GM12891 (cell line): ENCODE measurements at regions not wholly inside any gene's neighbourhood (a gene's known extent, or its start where the extent isn't known, plus 50 kb on each side); places are given as distances from the start of the nearest gene placed in this dataset.

Experiments
- POLR2A ChIP-seq: IDR thresholded peaks from 2 replicates; pipeline ENCODE4 v1.6.1; 2011; ENCODE audit warnings: low read depth, low read length, control low read depth
- POLR2AphosphoS5 ChIP-seq: IDR thresholded peaks from 2 replicates; pipeline ENCODE4 v1.6.1; 2011; ENCODE audit warnings: low read depth, low read length, control low read depth
- POU2F2 ChIP-seq: IDR thresholded peaks from 2 replicates; pipeline ENCODE4 v1.6.1; 2011; ENCODE audit warnings: low read depth, mild to moderate bottlenecking, control low read depth, low read length, moderate library complexity
- SPI1 ChIP-seq: IDR thresholded peaks from 2 replicates; pipeline ENCODE4 v1.6.1; 2011; ENCODE audit warnings: low read depth, low read length, control low read depth

- no peak for TF ChIP-seq POLR2A
- TF ChIP-seq SPI1 = no peak
- no peak for TF ChIP-seq POU2F2
- no peak for TF ChIP-seq POLR2AphosphoS5
Measured at GRCh38 chr17:36868777-36869176, 68.5 kb upstream of the LHX1 start.
